HUES48 (cell line): ENCODE measurements at regions not wholly inside any gene's neighbourhood (a gene's known extent, or its start where the extent isn't known, plus 50 kb on each side); places are given as distances from the start of the nearest gene placed in this dataset.
A peak's percentile ranks its signal among the peaks of the same experiment; 100 is the strongest.
"Not testable (repeated sequence)": the region's sequence is repeated elsewhere in the genome, so short reads cannot be mapped to it uniquely, and the experiment has no call there.

Experiments used
- H3K27ac ChIP-seq: one replicate; pipeline ENCODE4 v1.7.0; 2013; ENCODE audit warnings: low read depth, low read length, inconsistent platforms
- H3K27me3 ChIP-seq: 2 replicates; pipeline ENCODE4 v1.6.1; 2013; ENCODE audit warnings: mild to moderate bottlenecking, low read length; ENCODE audit not compliant: control insufficient read depth, insufficient read depth
- H3K36me3 ChIP-seq: 2 replicates; pipeline ENCODE4 v1.6.1; 2013; ENCODE audit warnings: low read length; ENCODE audit not compliant: control insufficient read depth, insufficient read depth
- H3K4me1 ChIP-seq: 2 replicates; pipeline ENCODE4 v1.6.1; 2013; ENCODE audit warnings: mild to moderate bottlenecking, low read length; ENCODE audit not compliant: control insufficient read depth, insufficient read depth
- H3K4me3 ChIP-seq: 2 replicates; pipeline ENCODE4 v1.5.1; 2013; ENCODE audit warnings: mild to moderate bottlenecking, low read depth, low read length
- H3K9ac ChIP-seq: 2 replicates; pipeline ENCODE4 v1.6.1; 2013; ENCODE audit warnings: mild to moderate bottlenecking, low read depth, low read length, moderate library complexity
- H3K9me3 ChIP-seq: 2 replicates; pipeline ENCODE4 v1.6.1; 2013; ENCODE audit warnings: low read length; ENCODE audit not compliant: control insufficient read depth, insufficient read depth

- H3K4me3 ChIP-seq: peak overlapping the region; percentile 35; the same call in 1 of the 2 replicates
- peaks cover 51% of the 10 kb centered on the region for H3K4me1 ChIP-seq
- H3K36me3 ChIP-seq, H3K9me3 ChIP-seq, H3K27me3 ChIP-seq: not testable (repeated sequence)
- H3K27ac ChIP-seq: peak overlapping the region; percentile 76
- 0 out of 2 replicates have a peak overlapping the region, but pooled peaks have one; percentile 15 for H3K9ac ChIP-seq
Observed at GRCh38 chr2:52337786-52338185, 1305.9 kb upstream of the NRXN1 start.

- no peaks in the 10 kb centered on the region for H3K27me3 ChIP-seq
- H3K9ac ChIP-seq: no peak overlapping the region
- no peaks in the 10 kb centered on the region for H3K9me3 ChIP-seq
- H3K4me1 ChIP-seq: peaks cover 51% of the 10 kb centered on the region
- no peaks in the 10 kb centered on the region for H3K36me3 ChIP-seq
- H3K4me3 ChIP-seq: no peak overlapping the region
- peak overlapping the region; percentile 64 for H3K27ac ChIP-seq
Observed at GRCh38 chr2:52336951-52337350, 1305.0 kb upstream of the NRXN1 start.

GRCh38 chr2:52335727-52336126 is 1303.8 kb upstream of the NRXN1 start:
- Histone ChIP-seq H3K27ac (peak overlapping the region; percentile 76), H3K9me3 (no peaks in the 10 kb centered on the region), H3K4me1 (peaks cover 51% of the 10 kb centered on the region), H3K4me3 (no peak overlapping the region), H3K36me3 (no peaks in the 10 kb centered on the region), H3K27me3 (no peaks in the 10 kb centered on the region), H3K9ac (no peak overlapping the region)

- Histone ChIP-seq H3K4me1 (peaks cover 39% of the 10 kb centered on the region), H3K36me3 (no peaks in the 10 kb centered on the region), H3K4me3 (no peak overlapping the region), H3K9me3 (no peaks in the 10 kb centered on the region), H3K27ac (no peak overlapping the region), H3K27me3 (no peaks in the 10 kb centered on the region), H3K9ac (no peak overlapping the region)
Observed at GRCh38 chr2:52334185-52334584, 1302.3 kb upstream of the NRXN1 start.

GRCh38 chr2:52327641-52328040 is 1295.7 kb upstream of the NRXN1 start:
- no peaks in the 10 kb centered on the region for H3K36me3 ChIP-seq
- H3K27me3 ChIP-seq: no peaks in the 10 kb centered on the region
- no peak overlapping the region for H3K9ac ChIP-seq
- no peak overlapping the region for H3K4me3 ChIP-seq
- no peaks in the 10 kb centered on the region for H3K4me1 ChIP-seq
- no peak overlapping the region for H3K27ac ChIP-seq
- no peaks in the 10 kb centered on the region for H3K9me3 ChIP-seq

- Histone ChIP-seq H3K9ac (no peak overlapping the region), H3K4me3 (no peak overlapping the region), H3K4me1 (peaks cover 15% of the 10 kb centered on the region), H3K27ac (no peak overlapping the region), H3K9me3 (no peaks in the 10 kb centered on the region), H3K27me3 (no peaks in the 10 kb centered on the region), H3K36me3 (no peaks in the 10 kb centered on the region)
Observed at GRCh38 chr2:52314231-52314630, 1282.3 kb upstream of the NRXN1 start.

GRCh38 chr2:52312486-52312885 is 1280.6 kb upstream of the NRXN1 start:
- Histone ChIP-seq H3K9ac (no peak overlapping the region), H3K4me1 (peaks cover 15% of the 10 kb centered on the region), H3K27ac (no peak overlapping the region), H3K9me3 (no peaks in the 10 kb centered on the region), H3K36me3 (no peaks in the 10 kb centered on the region), H3K27me3 (no peaks in the 10 kb centered on the region), H3K4me3 (no peak overlapping the region)

- Histone ChIP-seq H3K9me3 (no peaks in the 10 kb centered on the region), H3K27me3 (no peaks in the 10 kb centered on the region), H3K36me3 (no peaks in the 10 kb centered on the region), H3K4me1 (peaks cover 15% of the 10 kb centered on the region), H3K27ac (peak overlapping the region; percentile 8), H3K9ac (no peak overlapping the region), H3K4me3 (no peak overlapping the region; the same call in 1 of the 2 replicates)
Observed at GRCh38 chr2:52311862-52312261, 1279.9 kb upstream of the NRXN1 start.

- no peak overlapping the region for H3K9ac ChIP-seq
- H3K36me3 ChIP-seq: no peaks in the 10 kb centered on the region
- H3K9me3 ChIP-seq: peaks cover 4% of the 10 kb centered on the region; the same call in 1 of the 2 replicates
- H3K27me3 ChIP-seq: no peaks in the 10 kb centered on the region
- peaks cover 15% of the 10 kb centered on the region for H3K4me1 ChIP-seq
- no peak overlapping the region for H3K4me3 ChIP-seq
- no peak overlapping the region for H3K27ac ChIP-seq
Observed at GRCh38 chr2:52308156-52308555, 1276.2 kb upstream of the NRXN1 start.

GRCh38 chr2:52294628-52295027 is 1262.7 kb upstream of the NRXN1 start:
- Histone ChIP-seq H3K9ac (no peak overlapping the region), H3K27me3 (no peaks in the 10 kb centered on the region), H3K4me3 (no peak overlapping the region), H3K9me3 (peaks cover 12% of the 10 kb centered on the region), H3K36me3 (no peaks in the 10 kb centered on the region), H3K4me1 (peaks cover 39% of the 10 kb centered on the region), H3K27ac (no peak overlapping the region)

- Histone ChIP-seq H3K9me3 (peaks cover 3% of the 10 kb centered on the region; the same call in 1 of the 2 replicates), H3K9ac (no peak overlapping the region), H3K27me3 (no peaks in the 10 kb centered on the region), H3K27ac (peak overlapping the region; percentile 44), H3K36me3 (no peaks in the 10 kb centered on the region), H3K4me1 (peaks cover 39% of the 10 kb centered on the region), H3K4me3 (no peak overlapping the region)
Observed at GRCh38 chr2:52292801-52293200, 1260.9 kb upstream of the NRXN1 start.

GRCh38 chr2:52289741-52290140 is 1257.8 kb upstream of the NRXN1 start:
- H3K27ac ChIP-seq: no peak overlapping the region
- H3K9me3 ChIP-seq: peaks cover 3% of the 10 kb centered on the region; the same call in 1 of the 2 replicates
- no peaks in the 10 kb centered on the region for H3K27me3 ChIP-seq
- no peak overlapping the region for H3K9ac ChIP-seq
- no peak overlapping the region for H3K4me3 ChIP-seq
- H3K36me3 ChIP-seq: no peaks in the 10 kb centered on the region
- peaks cover 23% of the 10 kb centered on the region for H3K4me1 ChIP-seq
